ENCODE measurements at regions not wholly inside any gene's neighbourhood (a gene's known extent, or its start where the extent isn't known, plus 50 kb on each side); places are given as distances from the start of the nearest gene placed in this dataset.

DNA sequence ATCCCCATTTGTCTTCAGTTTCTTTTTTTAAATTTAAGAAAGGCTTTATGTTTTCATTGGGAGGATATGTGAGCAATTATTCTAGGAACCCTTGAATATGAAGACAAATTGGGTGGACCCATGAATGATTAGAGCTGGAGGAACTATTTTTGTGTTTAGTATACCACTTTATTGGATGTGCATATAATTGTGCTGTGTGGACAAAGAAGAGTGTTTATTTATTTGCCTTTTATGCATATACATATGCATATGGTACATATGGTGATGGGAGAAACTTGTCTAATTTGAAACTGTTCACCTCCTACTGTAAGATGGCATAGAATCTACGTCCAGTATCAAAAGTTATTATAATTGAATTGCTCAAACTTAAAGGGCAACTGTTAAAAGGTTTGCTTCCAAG lies 94.8 kb upstream of the CENPW start:
- Histone ChIP-seq H3K36me3 (ENCODE audit: insufficient read depth, low read length) (no peaks in the 10 kb centered on the region), H3K4me2 (ENCODE audit: insufficient read depth, low read length) (no peak overlapping the region), H3K4me1 (ENCODE audit: insufficient read depth, low read length) (no peaks in the 10 kb centered on the region), H2AFZ (ENCODE audit: low read length) (no peak overlapping the region), H3K4me3 (ENCODE audit: insufficient read depth, low read length) (no peak overlapping the region), H3K27ac (ENCODE audit: low read depth, low read length) (no peak overlapping the region), H3K27me3 (ENCODE audit: insufficient read depth, low read length) (no peaks in the 10 kb centered on the region), H3K9me3 (ENCODE audit: low read depth, low read length) (no peaks in the 10 kb centered on the region), H4K20me1 (ENCODE audit: insufficient read depth, low read length) (no peaks in the 10 kb centered on the region), H3K79me2 (ENCODE audit: insufficient read depth, low read length) (no peaks in the 10 kb centered on the region)
- DNase-seq (ENCODE audit: insufficient read length, low spot score, missing footprints): no peak
- TF ChIP-seq, protein P1, sequence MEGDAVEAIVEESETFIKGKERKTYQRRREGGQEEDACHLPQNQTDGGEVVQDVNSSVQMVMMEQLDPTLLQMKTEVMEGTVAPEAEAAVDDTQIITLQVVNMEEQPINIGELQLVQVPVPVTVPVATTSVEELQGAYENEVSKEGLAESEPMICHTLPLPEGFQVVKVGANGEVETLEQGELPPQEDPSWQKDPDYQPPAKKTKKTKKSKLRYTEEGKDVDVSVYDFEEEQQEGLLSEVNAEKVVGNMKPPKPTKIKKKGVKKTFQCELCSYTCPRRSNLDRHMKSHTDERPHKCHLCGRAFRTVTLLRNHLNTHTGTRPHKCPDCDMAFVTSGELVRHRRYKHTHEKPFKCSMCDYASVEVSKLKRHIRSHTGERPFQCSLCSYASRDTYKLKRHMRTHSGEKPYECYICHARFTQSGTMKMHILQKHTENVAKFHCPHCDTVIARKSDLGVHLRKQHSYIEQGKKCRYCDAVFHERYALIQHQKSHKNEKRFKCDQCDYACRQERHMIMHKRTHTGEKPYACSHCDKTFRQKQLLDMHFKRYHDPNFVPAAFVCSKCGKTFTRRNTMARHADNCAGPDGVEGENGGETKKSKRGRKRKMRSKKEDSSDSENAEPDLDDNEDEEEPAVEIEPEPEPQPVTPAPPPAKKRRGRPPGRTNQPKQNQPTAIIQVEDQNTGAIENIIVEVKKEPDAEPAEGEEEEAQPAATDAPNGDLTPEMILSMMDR (IDR thresholded peaks at IDR 0.05; ENCODE audit: extremely low read depth, low read depth, low read length): no peak

DNA sequence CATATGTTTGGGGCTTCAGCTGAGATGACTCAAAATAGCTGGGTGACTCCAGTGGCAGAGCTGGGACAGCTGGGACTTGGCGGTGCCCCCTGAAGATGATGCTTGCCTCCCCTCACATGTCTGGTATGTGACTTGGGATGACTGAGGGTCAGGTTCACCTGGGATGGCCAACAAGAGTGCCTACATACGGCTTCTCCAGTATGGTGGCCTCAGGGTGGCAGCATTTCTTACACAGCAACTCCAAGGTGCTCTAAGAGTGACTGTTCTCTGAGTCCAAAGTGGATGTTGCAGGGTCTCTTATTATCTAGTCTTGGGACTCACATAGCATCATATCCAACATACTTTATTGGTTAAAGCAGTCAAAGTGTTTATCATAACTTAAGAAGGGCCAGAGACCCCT lies 87.8 kb upstream of the CENPW start:
- no peak overlapping the region for H3K4me3 ChIP-seq (ENCODE audit: insufficient read depth, low read length)
- no peak for DNase-seq (ENCODE audit: insufficient read length, low spot score, missing footprints)

DNA sequence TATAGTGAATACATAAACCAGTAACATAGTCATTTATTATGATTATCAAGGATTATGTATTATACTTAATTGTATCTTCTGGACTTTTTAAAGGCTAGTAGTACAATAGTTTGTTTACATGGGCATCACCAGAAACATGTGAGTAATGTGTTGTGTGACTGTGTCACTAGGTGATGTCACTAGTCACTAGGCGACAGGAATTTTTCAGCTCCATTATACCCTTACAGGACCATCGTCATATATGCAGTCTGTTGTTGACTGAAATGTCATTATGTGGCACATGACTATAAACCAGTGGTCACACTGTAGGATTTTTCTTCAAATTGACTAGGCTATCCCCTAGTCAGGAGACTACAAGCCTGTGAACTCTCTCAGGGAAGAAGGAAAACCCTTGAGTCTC lies 86.5 kb upstream of the CENPW start:
- TF ChIP-seq, protein P1 (IDR thresholded peaks at IDR 0.05; ENCODE audit: extremely low read depth, low read depth, low read length): no peak
- Histone ChIP-seq H3K4me3 (ENCODE audit: insufficient read depth, low read length) (no peak overlapping the region), H3K79me2 (ENCODE audit: insufficient read depth, low read length) (no peaks in the 10 kb centered on the region)

More for the DNA sequence above, 87.8 kb upstream of the CENPW start:
- Histone ChIP-seq H3K27ac (ENCODE audit: low read depth, low read length) (no peak overlapping the region), H3K4me2 (ENCODE audit: insufficient read depth, low read length) (no peak overlapping the region), H3K9me3 (ENCODE audit: low read depth, low read length) (no peaks in the 10 kb centered on the region), H3K36me3 (ENCODE audit: insufficient read depth, low read length) (no peaks in the 10 kb centered on the region), H4K20me1 (ENCODE audit: insufficient read depth, low read length) (no peaks in the 10 kb centered on the region), H3K27me3 (ENCODE audit: insufficient read depth, low read length) (no peaks in the 10 kb centered on the region), H3K79me2 (ENCODE audit: insufficient read depth, low read length) (no peaks in the 10 kb centered on the region), H2AFZ (ENCODE audit: low read length) (no peak overlapping the region), H3K4me1 (ENCODE audit: insufficient read depth, low read length) (no peaks in the 10 kb centered on the region)
- TF ChIP-seq, protein P1 (IDR thresholded peaks at IDR 0.05; ENCODE audit: extremely low read depth, low read depth, low read length): no peak

DNA sequence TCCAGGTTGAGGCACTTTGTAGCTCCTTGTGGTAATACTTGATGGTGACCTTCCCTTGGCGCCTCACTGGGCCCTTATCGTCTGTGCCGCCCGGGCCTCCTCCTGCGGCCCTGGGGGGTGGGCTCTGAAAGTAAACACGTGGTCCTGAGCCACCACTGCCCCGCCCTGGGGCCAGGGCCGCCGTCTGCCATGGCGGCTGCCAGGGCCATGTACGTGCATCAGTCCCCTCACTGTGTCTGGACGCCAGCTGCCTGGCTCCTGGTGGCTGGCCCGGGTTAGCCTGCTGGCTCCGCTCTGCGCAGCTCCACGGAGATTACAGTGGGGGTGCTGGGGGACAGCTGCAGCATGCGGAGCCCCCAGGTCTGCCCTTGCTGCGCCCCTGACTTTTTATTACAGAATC lies 81.8 kb upstream of the CENPW start:
- DNase-seq (ENCODE audit: insufficient read length, low spot score, missing footprints): no peak
- H3K36me3 ChIP-seq (ENCODE audit: insufficient read depth, low read length): no peaks in the 10 kb centered on the region
- H3K4me3 ChIP-seq (ENCODE audit: insufficient read depth, low read length): no peak overlapping the region
- no peak overlapping the region for H2AFZ ChIP-seq (ENCODE audit: low read length)
- H4K20me1 ChIP-seq (ENCODE audit: insufficient read depth, low read length): no peaks in the 10 kb centered on the region
- H3K27me3 ChIP-seq (ENCODE audit: insufficient read depth, low read length): no peaks in the 10 kb centered on the region
- H3K27ac ChIP-seq (ENCODE audit: low read depth, low read length): no peak overlapping the region
- no peaks in the 10 kb centered on the region for H3K4me1 ChIP-seq (ENCODE audit: insufficient read depth, low read length)
- H3K9me3 ChIP-seq (ENCODE audit: low read depth, low read length): no peaks in the 10 kb centered on the region
- no peak overlapping the region for H3K4me2 ChIP-seq (ENCODE audit: insufficient read depth, low read length)
- TF ChIP-seq, protein P1 (IDR thresholded peaks at IDR 0.05; ENCODE audit: extremely low read depth, low read depth, low read length): no peak
- H3K79me2 ChIP-seq (ENCODE audit: insufficient read depth, low read length): no peaks in the 10 kb centered on the region

More for the DNA sequence above, 86.5 kb upstream of the CENPW start:
- DNase-seq (ENCODE audit: insufficient read length, low spot score, missing footprints): no peak
- no peaks in the 10 kb centered on the region for H3K36me3 ChIP-seq (ENCODE audit: insufficient read depth, low read length)
- no peak overlapping the region for H3K4me2 ChIP-seq (ENCODE audit: insufficient read depth, low read length)
- no peaks in the 10 kb centered on the region for H3K4me1 ChIP-seq (ENCODE audit: insufficient read depth, low read length)
- H3K27ac ChIP-seq (ENCODE audit: low read depth, low read length): no peak overlapping the region
- no peaks in the 10 kb centered on the region for H4K20me1 ChIP-seq (ENCODE audit: insufficient read depth, low read length)
- no peaks in the 10 kb centered on the region for H3K27me3 ChIP-seq (ENCODE audit: insufficient read depth, low read length)
- no peaks in the 10 kb centered on the region for H3K9me3 ChIP-seq (ENCODE audit: low read depth, low read length)
- H2AFZ ChIP-seq (ENCODE audit: low read length): no peak overlapping the region
